Duodenal mucosa (tissue), 2 donors: ENCODE measurements at regions not wholly inside any gene's neighbourhood (a gene's known extent, or its start where the extent isn't known, plus 50 kb on each side); places are given as distances from the start of the nearest gene placed in this dataset.

Source experiments
- H3K27ac ChIP-seq: one replicate; pipeline ENCODE4 v1.7.0; 2013; ENCODE audit warnings: low read depth, low read length
- H3K27me3 ChIP-seq, 2 donors: one replicate each; pipeline ENCODE4 v1.7.0; 2013; ENCODE audit warnings: low read length in 2 of 2, control low read depth in 1 of 2; ENCODE audit not compliant: insufficient read depth in 2 of 2, control insufficient read depth in 1 of 2
- H3K36me3 ChIP-seq, 2 donors: one replicate each; pipeline ENCODE4 v1.7.0; 2013; ENCODE audit warnings: low read length in 2 of 2, control low read depth in 1 of 2; ENCODE audit not compliant: insufficient read depth in 2 of 2, control insufficient read depth in 1 of 2
- H3K4me1 ChIP-seq, 2 donors: one replicate each; pipeline ENCODE4 v1.7.0; 2013; ENCODE audit warnings: low read length in 2 of 2, control low read depth in 1 of 2; ENCODE audit not compliant: insufficient read depth in 2 of 2, control insufficient read depth in 1 of 2
- H3K4me3 ChIP-seq, 2 donors: one replicate each; pipeline ENCODE4 v1.7.0; 2013; ENCODE audit warnings: low read length in 2 of 2, low read depth in 1 of 2
- H3K9ac ChIP-seq, 2 donors: one replicate each; pipeline ENCODE4 v1.7.0; 2013; ENCODE audit warnings: low read length in 2 of 2, low read depth in 1 of 2
- H3K9me3 ChIP-seq, 2 donors: one replicate each; pipeline ENCODE4 v1.7.0; 2013; ENCODE audit warnings: low read length in 2 of 2, control low read depth in 1 of 2; ENCODE audit not compliant: control insufficient read depth in 1 of 2

DNA sequence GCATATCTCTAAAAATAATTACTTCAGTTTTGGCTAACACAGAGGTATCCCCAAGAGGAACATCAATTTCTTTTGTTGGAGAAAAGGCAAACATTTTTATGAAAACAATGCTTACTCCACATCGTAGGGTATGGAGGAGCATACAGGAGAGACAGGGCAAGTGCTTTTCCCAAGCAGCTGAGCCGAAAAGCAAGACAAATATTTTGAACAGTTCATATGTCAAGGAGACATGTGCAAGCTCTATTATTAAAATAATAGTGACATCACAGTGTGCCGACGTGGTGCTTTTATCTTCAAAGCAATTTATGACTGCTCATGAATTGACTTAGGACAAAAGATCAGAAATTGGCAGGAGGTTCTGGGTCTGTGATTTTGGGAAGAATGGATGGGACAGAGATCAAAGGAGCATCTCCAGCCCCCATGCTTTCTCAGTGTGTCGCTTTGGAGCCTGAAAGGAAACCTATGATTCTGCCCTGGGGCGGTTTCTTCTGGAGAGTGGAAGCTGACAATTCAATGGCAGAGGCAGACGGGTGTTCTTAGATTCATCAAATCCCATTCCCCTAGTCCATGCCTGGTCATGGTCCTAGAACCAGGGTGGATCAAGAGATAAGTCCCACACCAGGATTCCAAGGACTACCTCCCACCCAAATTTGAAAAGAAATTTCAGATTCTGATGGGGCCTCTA lies 97.1 kb downstream of the JCAD start:
- Histone ChIP-seq H3K27me3 (no peaks in the 10 kb centered on the region), H3K9me3 (no peaks in the 10 kb centered on the region), H3K9ac (no peak overlapping the region), H3K36me3 (no peaks in the 10 kb centered on the region), H3K4me1 (no peaks in the 10 kb centered on the region), H3K27ac (no peak overlapping the region), H3K4me3 (no peak overlapping the region)

DNA sequence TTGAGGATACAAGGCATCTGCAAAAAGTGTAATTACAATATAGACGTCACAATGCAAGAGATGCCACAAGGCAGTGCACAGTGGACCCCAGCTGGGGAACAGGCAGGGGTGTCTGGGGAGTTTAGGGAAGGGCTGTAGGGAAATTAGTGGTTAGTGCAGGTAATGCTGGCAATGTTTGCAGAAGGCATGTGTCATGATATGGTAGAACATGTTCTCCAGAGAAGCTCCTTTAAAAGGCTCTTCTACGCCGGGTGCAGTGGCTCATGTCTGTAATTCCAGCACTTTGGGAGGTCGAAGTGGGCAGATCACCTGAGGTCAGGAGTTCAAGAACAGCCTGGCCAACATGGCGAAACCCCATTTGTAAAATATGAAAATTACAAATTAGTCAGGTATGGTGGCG lies 98.0 kb downstream of the JCAD start:
- Histone ChIP-seq H3K4me3 (no peak overlapping the region), H3K27me3 (no peaks in the 10 kb centered on the region), H3K9ac (no peak overlapping the region), H3K27ac (no peak overlapping the region), H3K36me3 (no peaks in the 10 kb centered on the region), H3K9me3 (no peaks in the 10 kb centered on the region), H3K4me1 (no peaks in the 10 kb centered on the region)

DNA sequence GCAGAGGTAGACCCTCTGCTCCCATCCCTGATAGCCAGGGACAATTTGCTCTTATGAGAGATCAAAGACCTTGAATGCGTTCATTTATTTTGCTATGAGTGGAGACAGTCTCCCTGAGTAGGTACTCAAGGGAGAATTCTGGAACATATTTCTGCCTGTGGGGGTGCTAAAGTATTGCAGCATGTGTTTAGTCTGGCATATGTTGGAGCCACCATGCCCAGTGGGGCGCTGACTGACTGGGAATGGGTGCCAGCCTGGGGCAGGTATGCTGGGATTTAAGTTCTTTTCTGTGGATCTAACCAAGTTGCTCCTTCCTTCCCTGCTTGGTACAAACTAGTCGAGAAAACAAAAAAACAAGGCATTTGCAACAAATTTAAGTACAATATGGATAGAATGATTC lies 99.1 kb downstream of the JCAD start:
- H3K27ac ChIP-seq: no peak overlapping the region
- H3K9ac ChIP-seq: no peak overlapping the region
- H3K36me3 ChIP-seq: no peaks in the 10 kb centered on the region
- H3K9me3 ChIP-seq: no peaks in the 10 kb centered on the region
- no peak overlapping the region for H3K4me3 ChIP-seq
- H3K4me1 ChIP-seq: no peaks in the 10 kb centered on the region
- no peaks in the 10 kb centered on the region for H3K27me3 ChIP-seq

DNA sequence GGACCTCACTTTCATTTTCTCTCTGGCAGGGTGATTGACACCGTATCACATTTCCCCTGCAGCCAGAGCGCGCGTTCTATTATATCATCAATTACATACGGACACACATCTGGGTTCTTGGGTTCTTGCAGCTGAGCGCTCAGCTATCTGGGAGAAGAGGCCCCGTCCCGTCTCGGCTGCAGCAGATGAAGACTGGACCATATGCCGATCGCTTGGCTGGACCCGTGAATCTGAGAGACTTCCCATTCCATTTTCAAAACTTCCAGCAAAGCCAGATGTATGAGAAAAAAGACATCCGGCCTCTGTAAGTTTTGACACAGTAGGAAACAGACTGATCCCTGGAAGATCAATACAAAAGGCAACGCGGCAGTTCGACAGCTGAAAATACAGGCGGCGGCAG lies 99.8 kb downstream of the JCAD start:
- Histone ChIP-seq H3K9ac (no peak overlapping the region), H3K9me3 (no peaks in the 10 kb centered on the region), H3K27me3 (no peaks in the 10 kb centered on the region), H3K4me3 (no peak overlapping the region), H3K4me1 (no peaks in the 10 kb centered on the region), H3K36me3 (no peaks in the 10 kb centered on the region), H3K27ac (no peak overlapping the region)

DNA sequence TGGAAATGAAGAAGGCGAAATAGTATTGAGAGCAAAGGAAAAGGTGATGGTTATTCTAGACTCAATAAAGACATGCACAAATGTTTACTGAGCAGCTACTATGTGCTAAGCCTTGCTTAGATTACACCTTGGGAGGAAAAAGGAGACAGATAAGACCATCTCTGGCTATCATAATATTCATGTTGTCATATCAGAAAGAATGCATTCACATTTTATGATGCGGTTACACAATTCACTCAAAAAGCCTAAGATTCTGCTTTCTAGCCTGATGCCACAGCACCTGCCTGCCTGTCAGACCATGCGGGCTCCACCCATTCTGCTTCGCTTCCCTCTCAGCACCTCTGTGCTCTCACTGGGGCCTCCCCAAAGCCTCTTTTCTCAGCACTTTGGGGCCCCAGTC lies 100.9 kb downstream of the JCAD start:
- Histone ChIP-seq H3K27ac (no peak overlapping the region), H3K36me3 (no peaks in the 10 kb centered on the region), H3K27me3 (no peaks in the 10 kb centered on the region), H3K4me3 (no peak overlapping the region), H3K9me3 (no peaks in the 10 kb centered on the region), H3K9ac (no peak overlapping the region), H3K4me1 (no peaks in the 10 kb centered on the region)

DNA sequence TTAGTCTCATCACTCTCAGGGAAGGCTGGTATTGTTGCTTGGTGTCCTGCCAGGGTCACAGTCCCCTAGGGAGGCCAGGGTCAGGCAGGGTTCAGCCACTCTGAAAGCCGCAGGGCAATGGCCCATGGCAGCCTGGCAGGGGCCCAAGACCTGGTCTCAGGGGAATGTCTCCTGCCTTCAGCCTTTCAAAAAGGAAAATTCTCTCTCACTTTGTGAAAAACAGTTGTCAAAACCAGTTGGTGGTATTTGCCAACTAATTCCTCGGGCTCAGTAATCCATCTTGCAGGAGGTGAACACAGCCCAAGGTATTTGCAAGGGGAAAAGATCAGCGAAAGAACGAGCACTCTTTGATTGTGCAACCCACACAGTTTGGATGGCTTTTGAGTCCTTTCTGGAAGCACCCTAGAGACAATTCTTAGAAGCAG lies 101.5 kb downstream of the JCAD start:
- Histone ChIP-seq H3K4me3 (no peak overlapping the region), H3K4me1 (no peaks in the 10 kb centered on the region), H3K27ac (no peak overlapping the region), H3K27me3 (no peaks in the 10 kb centered on the region), H3K36me3 (no peaks in the 10 kb centered on the region), H3K9ac (no peak overlapping the region), H3K9me3 (no peaks in the 10 kb centered on the region)

DNA sequence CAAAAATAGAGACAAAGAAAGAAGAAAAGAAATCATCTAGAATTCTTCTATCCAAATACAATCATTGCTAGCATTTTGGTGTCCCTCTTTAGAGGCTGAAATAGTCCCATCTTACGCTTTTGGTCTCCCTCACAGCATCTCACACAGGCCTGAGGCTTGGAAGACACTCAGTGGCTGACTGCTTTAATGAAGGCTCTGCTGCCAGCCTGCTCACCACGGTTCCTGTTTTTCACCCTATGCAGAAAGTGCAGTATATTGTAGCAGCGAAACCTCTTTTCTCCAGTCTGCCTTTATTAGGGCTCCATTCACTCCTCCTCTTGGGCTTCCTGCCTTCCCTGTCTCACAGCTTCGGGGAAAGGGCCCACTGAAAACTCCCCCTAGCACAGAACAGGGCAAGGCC lies 102.2 kb downstream of the JCAD start:
- Histone ChIP-seq H3K9me3 (no peaks in the 10 kb centered on the region), H3K4me3 (no peak overlapping the region), H3K4me1 (no peaks in the 10 kb centered on the region), H3K9ac (no peak overlapping the region), H3K36me3 (no peaks in the 10 kb centered on the region), H3K27ac (no peak overlapping the region), H3K27me3 (no peaks in the 10 kb centered on the region)

DNA sequence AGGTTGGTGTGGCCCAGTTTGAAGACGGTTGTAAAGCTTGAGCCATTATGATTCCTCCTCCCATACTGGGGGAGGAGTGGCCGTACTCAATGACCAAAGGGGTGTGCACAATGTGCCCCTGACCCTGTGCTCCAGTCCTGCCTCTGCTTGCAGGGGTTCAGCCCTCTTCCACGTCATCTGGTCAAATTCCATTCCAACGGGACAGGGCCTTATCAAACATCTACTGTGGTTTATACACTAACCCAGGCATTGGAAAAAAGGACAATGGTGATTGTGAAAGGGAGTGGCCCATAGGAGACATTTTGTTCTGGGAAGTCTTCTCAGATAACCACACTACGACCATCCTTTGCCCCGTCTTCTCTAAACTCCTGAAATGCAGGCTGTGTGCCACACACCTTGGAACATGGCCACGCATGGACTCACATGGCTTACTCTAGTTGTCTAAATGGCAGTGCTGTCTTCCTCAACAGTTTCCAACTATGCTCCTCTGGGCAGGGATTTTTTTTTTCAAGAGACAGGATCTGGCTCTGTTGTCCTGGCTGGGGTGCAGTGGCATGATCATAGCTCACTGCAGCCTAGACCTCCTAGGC lies 103.0 kb downstream of the JCAD start:
- no peak overlapping the region for H3K9ac ChIP-seq
- H3K27ac ChIP-seq: no peak overlapping the region

DNA sequence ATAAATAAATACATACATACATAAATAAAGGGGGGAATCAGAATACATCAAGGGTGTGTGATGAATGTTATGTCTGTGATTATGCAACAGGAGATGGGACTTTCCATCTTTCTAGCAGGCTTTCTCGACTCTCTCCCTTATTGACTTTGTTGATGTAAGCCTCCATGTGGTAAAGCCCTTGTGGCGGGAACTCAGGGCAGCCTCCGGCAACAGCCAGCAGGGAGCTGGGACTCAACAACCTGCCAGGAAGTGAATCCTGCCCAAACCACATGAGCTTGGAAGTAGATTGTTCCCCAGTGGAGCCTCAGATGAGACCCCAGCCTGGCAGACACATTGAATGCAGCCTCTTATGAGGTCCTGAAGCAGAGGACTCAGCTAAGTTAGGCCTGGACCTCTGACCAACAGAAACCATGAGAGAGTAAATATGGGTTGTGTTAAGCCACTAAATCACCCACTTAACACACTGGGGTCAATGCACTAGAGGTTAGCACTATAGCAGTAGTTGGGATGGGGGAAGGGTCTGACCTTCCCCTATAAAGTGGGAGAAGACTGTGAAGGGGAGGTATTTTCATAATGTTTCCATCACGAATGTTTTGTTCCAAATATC lies 104.0 kb downstream of the JCAD start:
- H3K36me3 ChIP-seq: no peaks in the 10 kb centered on the region
- no peaks in the 10 kb centered on the region for H3K9me3 ChIP-seq
- H3K9ac ChIP-seq: no peak overlapping the region
- H3K4me1 ChIP-seq: no peaks in the 10 kb centered on the region
- H3K4me3 ChIP-seq: no peak overlapping the region
- no peak overlapping the region for H3K27ac ChIP-seq
- no peaks in the 10 kb centered on the region for H3K27me3 ChIP-seq

More for the DNA sequence above, 103.0 kb downstream of the JCAD start:
- Histone ChIP-seq H3K27me3 (no peaks in the 10 kb centered on the region), H3K4me1 (no peaks in the 10 kb centered on the region), H3K36me3 (no peaks in the 10 kb centered on the region), H3K4me3 (no peak overlapping the region), H3K9me3 (no peaks in the 10 kb centered on the region)

DNA sequence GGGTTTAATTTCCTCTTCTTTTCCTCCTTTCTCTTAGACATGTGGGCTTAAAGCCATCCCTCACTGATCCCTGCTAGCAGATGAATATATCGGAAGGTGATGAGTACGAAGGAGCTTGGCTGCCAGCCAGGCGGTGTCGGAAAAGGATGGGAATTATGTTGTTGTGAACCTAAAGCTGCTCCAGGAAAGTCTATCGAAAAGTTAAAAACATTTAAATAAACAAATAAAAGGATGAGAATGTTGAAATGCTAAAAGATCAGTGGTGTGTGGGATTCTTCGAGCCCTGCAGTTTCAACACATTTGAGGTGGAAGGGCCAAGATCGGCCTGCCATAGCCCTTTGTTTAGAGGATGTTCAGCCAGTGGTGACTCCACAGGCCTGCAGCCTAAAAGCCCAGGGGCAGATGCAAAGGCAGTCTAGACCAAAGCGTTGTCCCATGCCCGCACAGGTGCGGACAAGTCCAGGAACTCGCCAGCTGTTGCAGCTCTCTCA lies 107.9 kb downstream of the JCAD start:
- Histone ChIP-seq H3K4me1 (no peaks in the 10 kb centered on the region), H3K27me3 (no peaks in the 10 kb centered on the region), H3K27ac (no peak overlapping the region), H3K36me3 (no peaks in the 10 kb centered on the region), H3K9me3 (no peaks in the 10 kb centered on the region), H3K4me3 (no peak overlapping the region), H3K9ac (no peak overlapping the region)
